Hepatocyte (in vitro differentiated cells): ENCODE measurements at regions not wholly inside any gene's neighbourhood (a gene's known extent, or its start where the extent isn't known, plus 50 kb on each side); places are given as distances from the start of the nearest gene placed in this dataset.

Experiments
- DNase-seq: peaks from one replicate; pipeline ENCODE4 v3.0.0-alpha.2; 2016; ENCODE audit warnings: low spot score
- H2AFZ ChIP-seq: fragments of 200-600 bp; sonication (generic); 2 replicates; pipeline ENCODE4 v1.6.0; 2016; ENCODE audit warnings: antibody characterized with exemption, mild to moderate bottlenecking
- H3K27ac ChIP-seq: fragments of 200-600 bp; sonication (generic); 2 replicates; pipeline ENCODE4 v1.5.1; 2016; ENCODE audit warnings: mild to moderate bottlenecking
- H3K27me3 ChIP-seq: fragments of 200-600 bp; sonication (generic); 2 replicates; pipeline ENCODE4 v1.6.1; 2016
- H3K36me3 ChIP-seq: fragments of 200-600 bp; sonication (generic); replicated peaks from 2 replicates; pipeline ENCODE4 v1.5.1; 2016; ENCODE audit warnings: low read depth; ENCODE audit not compliant: insufficient read depth
- H3K4me1 ChIP-seq: fragments of 200-600 bp; sonication (generic); 2 replicates; pipeline ENCODE4 v1.5.1; 2016; ENCODE audit warnings: mild to moderate bottlenecking, moderate library complexity; ENCODE audit not compliant: insufficient read depth
- H3K4me2 ChIP-seq: fragments of 200-600 bp; sonication (generic); 2 replicates; pipeline ENCODE4 v1.6.0; 2016
- H3K4me3 ChIP-seq: fragments of 200-600 bp; sonication (generic); 2 replicates; pipeline ENCODE4 v1.5.1; 2016; ENCODE audit warnings: mild to moderate bottlenecking
- H3K79me2 ChIP-seq: fragments of 200-600 bp; sonication (generic); 2 replicates; pipeline ENCODE4 v1.6.0; 2017; ENCODE audit warnings: mild to moderate bottlenecking
- H3K9me2 ChIP-seq: fragments of 200-600 bp; sonication (generic); replicated peaks from 2 replicates; pipeline ENCODE4 v1.6.0; 2017; ENCODE audit warnings: mild to moderate bottlenecking; ENCODE audit not compliant: insufficient read depth
- H3K9me3 ChIP-seq: fragments of 200-600 bp; sonication (generic); 2 replicates; pipeline ENCODE4 v1.5.1; 2016; ENCODE audit warnings: low read depth, mild to moderate bottlenecking
- H4K20me1 ChIP-seq: fragments of 200-600 bp; sonication (generic); 2 replicates; pipeline ENCODE4 v1.6.0; 2016; ENCODE audit warnings: mild to moderate bottlenecking; ENCODE audit not compliant: insufficient read depth, poor library complexity, severe bottlenecking
- EZH2 ChIP-seq: fragments of 200-600 bp; sonication (generic); IDR thresholded peaks from 2 replicates; pipeline ENCODE4 v1.6.1; 2016; ENCODE audit warnings: antibody characterized with exemption, mild to moderate bottlenecking, borderline replicate concordance
- EZH2phosphoT487 ChIP-seq: fragments of 200-600 bp; sonication (generic); IDR thresholded peaks from one replicate; pipeline ENCODE4 v1.6.1; 2018; ENCODE audit warnings: antibody characterized with exemption, mild to moderate bottlenecking, low read depth, moderate library complexity; ENCODE audit not compliant: unreplicated experiment, severe bottlenecking
- WGBS: methylation state at CpG from one replicate; pipeline ENCODE4 v1.1.6; 2016; ENCODE audit warnings: low lambda C conversion rate; ENCODE audit errors: missing lambda C conversion rate; 5-methylcytosine and 5-hydroxymethylcytosine counted together
- TF ChIP-seq, protein P1 (sequence below): fragments of 200-600 bp; sonication (generic); IDR thresholded peaks from 2 replicates; pipeline ENCODE4 v1.5.1; 2016; ENCODE audit warnings: antibody characterized with exemption, mild to moderate bottlenecking; ENCODE audit not compliant: poor library complexity

DNA sequence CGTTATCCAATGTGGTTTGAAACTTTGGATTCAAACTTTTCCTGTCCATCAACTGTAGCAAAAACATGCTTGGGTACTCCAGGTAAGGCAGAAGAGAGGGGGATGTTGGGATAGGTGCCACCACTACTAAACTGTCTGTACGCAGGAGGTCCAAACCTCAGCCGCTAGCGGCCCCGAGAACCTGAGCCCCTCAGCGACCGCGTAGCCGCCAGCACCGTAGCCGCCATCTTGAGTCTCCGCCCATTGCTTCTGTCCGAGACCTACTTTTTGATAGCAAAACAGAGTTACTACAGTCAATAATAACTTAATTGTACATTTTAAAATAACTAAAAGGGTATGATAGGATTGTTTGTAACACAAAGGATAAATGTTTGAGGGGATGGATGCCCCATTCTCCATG, 119.9 kb upstream of the GRID2 start:
- 98% methylated on average over 13 of the region's 13 CpGs for whole genome bisulfite sequencing
- Histone ChIP-seq H3K9me3 (no peaks in the 10 kb centered on the region), H3K4me3 (no peak overlapping the region), H3K4me1 (no peaks in the 10 kb centered on the region), H3K79me2 (no peaks in the 10 kb centered on the region), H3K9me2 (no peaks in the 10 kb centered on the region), H3K4me2 (no peak overlapping the region), H3K27ac (no peak overlapping the region), H4K20me1 (no peaks in the 10 kb centered on the region), H3K27me3 (no peaks in the 10 kb centered on the region), H3K36me3 (no peaks in the 10 kb centered on the region), H2AFZ (no peak overlapping the region)
- TF ChIP-seq, protein P1, sequence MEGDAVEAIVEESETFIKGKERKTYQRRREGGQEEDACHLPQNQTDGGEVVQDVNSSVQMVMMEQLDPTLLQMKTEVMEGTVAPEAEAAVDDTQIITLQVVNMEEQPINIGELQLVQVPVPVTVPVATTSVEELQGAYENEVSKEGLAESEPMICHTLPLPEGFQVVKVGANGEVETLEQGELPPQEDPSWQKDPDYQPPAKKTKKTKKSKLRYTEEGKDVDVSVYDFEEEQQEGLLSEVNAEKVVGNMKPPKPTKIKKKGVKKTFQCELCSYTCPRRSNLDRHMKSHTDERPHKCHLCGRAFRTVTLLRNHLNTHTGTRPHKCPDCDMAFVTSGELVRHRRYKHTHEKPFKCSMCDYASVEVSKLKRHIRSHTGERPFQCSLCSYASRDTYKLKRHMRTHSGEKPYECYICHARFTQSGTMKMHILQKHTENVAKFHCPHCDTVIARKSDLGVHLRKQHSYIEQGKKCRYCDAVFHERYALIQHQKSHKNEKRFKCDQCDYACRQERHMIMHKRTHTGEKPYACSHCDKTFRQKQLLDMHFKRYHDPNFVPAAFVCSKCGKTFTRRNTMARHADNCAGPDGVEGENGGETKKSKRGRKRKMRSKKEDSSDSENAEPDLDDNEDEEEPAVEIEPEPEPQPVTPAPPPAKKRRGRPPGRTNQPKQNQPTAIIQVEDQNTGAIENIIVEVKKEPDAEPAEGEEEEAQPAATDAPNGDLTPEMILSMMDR, result no peak
- TF ChIP-seq EZH2, result no peak
- no peak for TF ChIP-seq EZH2phosphoT487
- no peak for DNase-seq

DNA sequence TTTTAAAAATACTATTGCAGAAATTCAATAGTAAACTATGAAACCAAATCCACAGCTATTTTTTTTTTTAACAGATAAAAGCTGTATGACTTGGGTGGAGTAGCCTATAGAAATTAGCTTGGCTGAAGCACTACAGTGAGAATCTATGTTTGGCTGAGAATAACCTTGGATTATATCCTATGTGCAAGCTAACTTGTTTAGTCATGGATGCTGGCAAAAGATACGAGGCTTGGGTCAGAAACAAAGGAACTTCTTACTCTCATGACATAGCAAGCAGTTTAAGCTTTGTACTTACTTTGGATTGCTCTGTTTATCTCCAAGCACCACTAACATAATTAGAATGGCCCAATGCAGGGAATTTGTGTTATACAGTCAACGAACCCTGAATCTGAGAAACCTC, 119.2 kb upstream of the GRID2 start:
- TF ChIP-seq EZH2, result no peak
- TF ChIP-seq, protein P1, result no peak
- TF ChIP-seq EZH2phosphoT487, result no peak
- Histone ChIP-seq H3K36me3 (no peaks in the 10 kb centered on the region), H3K27me3 (no peaks in the 10 kb centered on the region), H3K27ac (no peak overlapping the region), H3K4me3 (no peak overlapping the region), H3K4me1 (no peaks in the 10 kb centered on the region), H4K20me1 (no peaks in the 10 kb centered on the region), H3K79me2 (no peaks in the 10 kb centered on the region), H2AFZ (no peak overlapping the region), H3K9me2 (no peaks in the 10 kb centered on the region), H3K9me3 (no peaks in the 10 kb centered on the region), H3K4me2 (no peak overlapping the region)
- WGBS, result 82% methylated on average over 2 of the region's 2 CpGs
- no peak for DNase-seq

DNA sequence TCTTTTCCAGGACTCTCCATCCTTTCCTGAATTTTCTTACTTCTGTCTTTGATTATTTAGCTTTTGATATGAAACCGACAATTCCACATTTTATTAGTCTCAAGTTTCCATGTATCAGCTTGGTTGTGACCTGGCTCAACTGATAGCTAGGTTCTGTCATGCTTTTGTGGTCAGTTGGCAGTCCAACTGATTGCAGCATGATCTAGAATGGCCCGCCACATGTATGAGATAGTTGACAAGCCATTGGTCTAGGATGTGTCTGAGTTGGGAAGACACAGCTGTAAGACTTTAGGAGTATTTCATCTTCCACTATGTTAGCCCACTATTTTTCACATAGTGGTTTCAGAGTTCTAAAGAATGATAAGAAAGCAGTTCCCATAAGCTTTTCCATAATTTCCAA, 117.5 kb upstream of the GRID2 start:
- no peak for TF ChIP-seq EZH2phosphoT487
- TF ChIP-seq EZH2, result no peak
- TF ChIP-seq, protein P1, result no peak
- DNase-seq, result no peak
- no peaks in the 10 kb centered on the region for H3K4me1 ChIP-seq
- no peak overlapping the region for H2AFZ ChIP-seq
- no peaks in the 10 kb centered on the region for H4K20me1 ChIP-seq
- H3K9me3 ChIP-seq, result no peaks in the 10 kb centered on the region
- no peaks in the 10 kb centered on the region for H3K27me3 ChIP-seq
- H3K27ac ChIP-seq, result no peak overlapping the region
- H3K4me3 ChIP-seq, result no peak overlapping the region
- H3K9me2 ChIP-seq, result no peaks in the 10 kb centered on the region
- H3K79me2 ChIP-seq, result no peaks in the 10 kb centered on the region
- H3K36me3 ChIP-seq, result no peaks in the 10 kb centered on the region
- no peak overlapping the region for H3K4me2 ChIP-seq
- WGBS, result 97% methylated on average over 2 of the region's 2 CpGs

DNA sequence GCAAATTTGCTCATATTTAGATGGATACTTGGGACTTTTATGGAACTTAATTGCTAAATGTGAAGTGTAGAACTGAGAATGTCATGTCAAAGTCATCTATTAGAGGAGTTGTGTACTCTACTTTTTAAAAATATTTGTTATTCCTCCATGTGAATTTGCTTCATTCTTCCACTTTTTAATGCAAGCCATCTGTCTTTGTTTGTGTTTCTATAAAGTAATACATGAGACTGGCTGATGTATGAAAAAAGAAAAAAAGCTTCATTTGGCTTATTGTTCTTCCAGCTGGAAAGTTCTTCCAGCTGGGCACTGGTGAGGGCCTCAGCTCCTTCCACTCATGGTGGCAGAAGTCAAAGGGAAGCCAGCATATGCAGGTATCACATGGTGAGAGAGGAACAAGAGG, 114.6 kb upstream of the GRID2 start:
- no peaks in the 10 kb centered on the region for H3K36me3 ChIP-seq
- no peaks in the 10 kb centered on the region for H3K79me2 ChIP-seq
- no peaks in the 10 kb centered on the region for H3K9me3 ChIP-seq
- H3K27me3 ChIP-seq, result no peaks in the 10 kb centered on the region
- H3K9me2 ChIP-seq, result no peaks in the 10 kb centered on the region
- H3K4me2 ChIP-seq, result no peak overlapping the region
- no peak for TF ChIP-seq EZH2phosphoT487
- TF ChIP-seq, protein P1, result no peak
- no peak for TF ChIP-seq EZH2
- H3K27ac ChIP-seq, result no peak overlapping the region
- DNase-seq, result no peak
- H3K4me1 ChIP-seq, result no peaks in the 10 kb centered on the region
- no peak overlapping the region for H2AFZ ChIP-seq
- no peaks in the 10 kb centered on the region for H4K20me1 ChIP-seq
- no peak overlapping the region for H3K4me3 ChIP-seq
